ENCODE measurements at regions not wholly inside any gene's neighbourhood (a gene's known extent, or its start where the extent isn't known, plus 50 kb on each side); places are given as distances from the start of the nearest gene placed in this dataset.

DNA sequence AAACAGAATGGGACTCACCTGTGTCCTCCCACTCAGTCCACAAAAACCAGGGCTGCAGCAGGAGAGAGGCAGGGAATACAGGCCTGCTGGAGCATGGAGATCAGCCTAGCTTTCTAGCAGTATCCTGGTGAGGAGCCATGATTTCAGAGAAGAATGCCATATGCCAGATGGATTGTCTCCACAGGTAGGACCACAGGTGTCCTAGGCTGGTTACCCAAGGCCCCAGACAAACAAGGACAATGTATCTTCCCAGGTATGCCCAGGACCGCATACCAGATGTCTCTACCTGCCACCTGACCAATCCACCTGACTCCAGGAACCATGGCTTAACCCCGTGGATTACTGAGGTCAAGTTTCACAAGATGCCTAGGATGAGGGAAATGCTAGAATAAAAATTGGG lies 295.4 kb upstream of the NPSR1 start:
- Histone ChIP-seq H3K4me2 (ENCODE audit: insufficient read depth, low read length) (no peak overlapping the region), H3K27me3 (ENCODE audit: insufficient read depth, low read length, poor library complexity) (no peaks in the 10 kb centered on the region), H3K27ac (ENCODE audit: low read length) (no peak overlapping the region), H4K20me1 (ENCODE audit: insufficient read depth, low read length) (no peaks in the 10 kb centered on the region), H3K79me2 (ENCODE audit: insufficient read depth, low read length) (no peaks in the 10 kb centered on the region), H3K9ac (ENCODE audit: low read depth, low read length) (no peak overlapping the region), H3K4me3 (ENCODE audit: low read depth in 1 of 2, low read length in 2 of 2) (no peak overlapping the region), H2AFZ (ENCODE audit: low read depth, low read length) (no peak overlapping the region), H3K9me3 (ENCODE audit: insufficient read depth, low read length, severe bottlenecking) (no peaks in the 10 kb centered on the region), H3K4me1 (ENCODE audit: insufficient read depth, low read length) (no peaks in the 10 kb centered on the region), H3K36me3 (ENCODE audit: insufficient read depth, low read length) (no peaks in the 10 kb centered on the region)
- no peak for TF ChIP-seq EZH2 (IDR thresholded peaks at IDR 0.05; ENCODE audit: borderline replicate concordance, low read depth, low read length, severe bottlenecking)
- TF ChIP-seq, protein P1, sequence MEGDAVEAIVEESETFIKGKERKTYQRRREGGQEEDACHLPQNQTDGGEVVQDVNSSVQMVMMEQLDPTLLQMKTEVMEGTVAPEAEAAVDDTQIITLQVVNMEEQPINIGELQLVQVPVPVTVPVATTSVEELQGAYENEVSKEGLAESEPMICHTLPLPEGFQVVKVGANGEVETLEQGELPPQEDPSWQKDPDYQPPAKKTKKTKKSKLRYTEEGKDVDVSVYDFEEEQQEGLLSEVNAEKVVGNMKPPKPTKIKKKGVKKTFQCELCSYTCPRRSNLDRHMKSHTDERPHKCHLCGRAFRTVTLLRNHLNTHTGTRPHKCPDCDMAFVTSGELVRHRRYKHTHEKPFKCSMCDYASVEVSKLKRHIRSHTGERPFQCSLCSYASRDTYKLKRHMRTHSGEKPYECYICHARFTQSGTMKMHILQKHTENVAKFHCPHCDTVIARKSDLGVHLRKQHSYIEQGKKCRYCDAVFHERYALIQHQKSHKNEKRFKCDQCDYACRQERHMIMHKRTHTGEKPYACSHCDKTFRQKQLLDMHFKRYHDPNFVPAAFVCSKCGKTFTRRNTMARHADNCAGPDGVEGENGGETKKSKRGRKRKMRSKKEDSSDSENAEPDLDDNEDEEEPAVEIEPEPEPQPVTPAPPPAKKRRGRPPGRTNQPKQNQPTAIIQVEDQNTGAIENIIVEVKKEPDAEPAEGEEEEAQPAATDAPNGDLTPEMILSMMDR (IDR thresholded peaks at IDR 0.05; ENCODE audit: borderline replicate concordance, extremely low read depth, low read length, poor library complexity, severe bottlenecking): no peak
- DNase-seq (no peak), ATAC-seq (ENCODE audit: insufficient read depth, low read depth) (no peak)

DNA sequence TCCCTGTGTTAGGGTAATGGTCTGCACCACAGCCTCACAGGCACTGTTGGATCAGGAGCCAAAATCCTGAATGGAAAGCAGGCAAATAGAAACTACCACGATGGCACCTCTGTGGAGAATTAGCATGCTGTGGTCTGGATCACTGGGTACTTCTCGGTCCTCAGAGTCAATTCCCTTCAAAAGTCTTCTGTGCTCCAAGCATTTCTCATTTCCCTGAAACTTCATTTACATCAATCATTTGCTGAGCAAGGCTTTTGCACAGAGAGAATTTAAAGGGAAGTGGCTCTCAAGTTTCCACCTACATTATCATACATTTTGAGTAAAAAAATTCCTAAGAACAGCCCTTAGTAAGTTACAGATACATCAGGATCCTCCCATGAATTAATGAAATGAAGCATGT lies 293.9 kb upstream of the NPSR1 start:
- no peak overlapping the region for H3K27ac ChIP-seq (ENCODE audit: low read length)
- TF ChIP-seq, protein P1 (IDR thresholded peaks at IDR 0.05; ENCODE audit: borderline replicate concordance, extremely low read depth, low read length, poor library complexity, severe bottlenecking): no peak
- no peak for TF ChIP-seq EZH2 (IDR thresholded peaks at IDR 0.05; ENCODE audit: borderline replicate concordance, low read depth, low read length, severe bottlenecking)
- ATAC-seq (ENCODE audit: insufficient read depth, low read depth) (no peak), DNase-seq (no peak)
- no peaks in the 10 kb centered on the region for H4K20me1 ChIP-seq (ENCODE audit: insufficient read depth, low read length)
- no peak overlapping the region for H3K4me2 ChIP-seq (ENCODE audit: insufficient read depth, low read length)
- H3K27me3 ChIP-seq (ENCODE audit: insufficient read depth, low read length, poor library complexity): no peaks in the 10 kb centered on the region
- H3K9ac ChIP-seq (ENCODE audit: low read depth, low read length): no peak overlapping the region
- no peaks in the 10 kb centered on the region for H3K4me1 ChIP-seq (ENCODE audit: insufficient read depth, low read length)
- no peak overlapping the region for H3K4me3 ChIP-seq (ENCODE audit: low read depth in 1 of 2, low read length in 2 of 2)
- no peaks in the 10 kb centered on the region for H3K36me3 ChIP-seq (ENCODE audit: insufficient read depth, low read length)
- no peaks in the 10 kb centered on the region for H3K9me3 ChIP-seq (ENCODE audit: insufficient read depth, low read length, severe bottlenecking)
- no peak overlapping the region for H2AFZ ChIP-seq (ENCODE audit: low read depth, low read length)
- no peaks in the 10 kb centered on the region for H3K79me2 ChIP-seq (ENCODE audit: insufficient read depth, low read length)

DNA sequence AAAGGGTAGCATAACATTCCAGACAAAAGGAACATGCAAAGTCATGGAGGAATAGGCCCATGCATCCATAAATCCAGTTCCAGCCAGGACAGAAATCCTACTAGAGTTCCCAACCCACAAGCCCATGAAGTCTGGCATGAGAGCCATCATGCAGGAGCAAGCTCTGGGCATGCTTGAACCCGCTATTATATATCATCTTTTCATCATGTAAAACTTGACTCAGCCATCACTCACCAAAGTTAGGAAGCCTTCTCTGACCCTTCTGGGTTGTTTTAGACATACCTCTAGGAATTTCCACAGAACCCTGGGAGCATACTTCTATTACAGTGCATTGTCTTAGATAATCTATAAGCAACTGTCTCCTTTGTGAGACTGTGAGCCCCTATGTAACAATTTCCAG lies 293.0 kb upstream of the NPSR1 start:
- Histone ChIP-seq H3K4me2 (ENCODE audit: insufficient read depth, low read length) (no peak overlapping the region), H4K20me1 (ENCODE audit: insufficient read depth, low read length) (no peaks in the 10 kb centered on the region), H3K27ac (ENCODE audit: low read length) (no peak overlapping the region), H3K9me3 (ENCODE audit: insufficient read depth, low read length, severe bottlenecking) (no peaks in the 10 kb centered on the region), H3K36me3 (ENCODE audit: insufficient read depth, low read length) (no peaks in the 10 kb centered on the region), H3K4me3 (ENCODE audit: low read depth in 1 of 2, low read length in 2 of 2) (no peak overlapping the region), H3K4me1 (ENCODE audit: insufficient read depth, low read length) (no peaks in the 10 kb centered on the region), H3K79me2 (ENCODE audit: insufficient read depth, low read length) (no peaks in the 10 kb centered on the region), H3K9ac (ENCODE audit: low read depth, low read length) (no peak overlapping the region), H2AFZ (ENCODE audit: low read depth, low read length) (no peak overlapping the region), H3K27me3 (ENCODE audit: insufficient read depth, low read length, poor library complexity) (no peaks in the 10 kb centered on the region)
- DNase-seq (no peak), ATAC-seq (ENCODE audit: insufficient read depth, low read depth) (no peak)
- TF ChIP-seq, protein P1 (IDR thresholded peaks at IDR 0.05; ENCODE audit: borderline replicate concordance, extremely low read depth, low read length, poor library complexity, severe bottlenecking): no peak
- no peak for TF ChIP-seq EZH2 (IDR thresholded peaks at IDR 0.05; ENCODE audit: borderline replicate concordance, low read depth, low read length, severe bottlenecking)

DNA sequence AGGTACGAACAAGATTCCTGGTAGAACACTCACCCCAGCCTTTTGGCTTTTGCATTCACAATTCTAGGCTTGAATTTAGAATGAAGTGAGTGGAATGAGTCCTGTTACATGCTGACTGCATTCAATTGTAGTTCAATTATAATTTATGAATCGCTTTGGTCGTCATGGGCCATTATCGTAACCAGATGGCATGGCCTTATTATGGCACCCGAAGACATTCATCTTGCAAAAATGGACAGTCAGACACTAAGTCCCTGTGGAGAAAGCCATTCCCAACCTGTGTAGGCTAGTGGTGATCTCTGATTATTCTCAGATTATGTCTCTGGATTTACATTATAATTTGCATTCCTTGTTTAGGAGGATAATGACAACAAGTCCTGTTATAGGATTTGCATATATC lies 292.4 kb upstream of the NPSR1 start:
- ATAC-seq (ENCODE audit: insufficient read depth, low read depth): no peak
- Histone ChIP-seq H3K4me3 (ENCODE audit: low read depth in 1 of 2, low read length in 2 of 2) (no peak overlapping the region), H3K9ac (ENCODE audit: low read depth, low read length) (no peak overlapping the region), H3K27me3 (ENCODE audit: insufficient read depth, low read length, poor library complexity) (no peaks in the 10 kb centered on the region), H3K4me2 (ENCODE audit: insufficient read depth, low read length) (no peak overlapping the region), H3K9me3 (ENCODE audit: insufficient read depth, low read length, severe bottlenecking) (no peaks in the 10 kb centered on the region), H3K36me3 (ENCODE audit: insufficient read depth, low read length) (no peaks in the 10 kb centered on the region), H2AFZ (ENCODE audit: low read depth, low read length) (no peak overlapping the region), H3K4me1 (ENCODE audit: insufficient read depth, low read length) (no peaks in the 10 kb centered on the region), H3K79me2 (ENCODE audit: insufficient read depth, low read length) (no peaks in the 10 kb centered on the region), H4K20me1 (ENCODE audit: insufficient read depth, low read length) (no peaks in the 10 kb centered on the region), H3K27ac (ENCODE audit: low read length) (no peak overlapping the region)
- DNase-seq: no peak
- TF ChIP-seq EZH2 (IDR thresholded peaks at IDR 0.05; ENCODE audit: borderline replicate concordance, low read depth, low read length, severe bottlenecking): no peak
- TF ChIP-seq, protein P1 (IDR thresholded peaks at IDR 0.05; ENCODE audit: borderline replicate concordance, extremely low read depth, low read length, poor library complexity, severe bottlenecking): no peak

All from DND-41 (cell line).